Activated CD4-positive, alpha-beta T cell treated with anti-CD3 and anti-CD28 coated beads for 4 hours (primary cell): ENCODE measurements at regions not wholly inside any gene's neighbourhood (a gene's known extent, or its start where the extent isn't known, plus 50 kb on each side); places are given as distances from the start of the nearest gene placed in this dataset.
"Not testable (repeated sequence)": the region's sequence is repeated elsewhere in the genome, so short reads cannot be mapped to it uniquely, and the experiment has no call there.

Source experiments
- DNase-seq, 2 donors: peaks; one replicate each; pipeline ENCODE4 v3.0.0-alpha.2; 2020

DNA sequence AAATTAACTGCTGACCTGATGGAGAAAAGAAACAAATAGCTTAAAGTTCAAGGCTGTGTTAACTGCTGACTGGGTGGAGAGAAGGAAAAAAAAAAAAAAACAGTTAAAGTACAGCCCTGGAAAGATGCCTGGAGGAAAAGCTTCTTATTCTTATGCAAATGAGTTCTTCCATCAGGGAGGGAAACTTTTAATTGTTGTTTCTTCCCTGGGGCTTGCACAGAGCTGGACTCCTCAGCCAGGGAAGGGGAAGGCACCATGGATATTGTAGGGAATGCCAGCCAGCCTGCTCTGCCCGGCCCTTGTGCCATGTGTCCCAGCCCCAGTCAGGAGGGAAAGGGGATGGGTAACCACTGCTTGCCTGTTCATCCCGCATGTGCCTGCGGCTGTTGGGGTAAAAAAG lies 833.1 kb upstream of the CRIM1 start:
- DNase-seq = no peak

DNA sequence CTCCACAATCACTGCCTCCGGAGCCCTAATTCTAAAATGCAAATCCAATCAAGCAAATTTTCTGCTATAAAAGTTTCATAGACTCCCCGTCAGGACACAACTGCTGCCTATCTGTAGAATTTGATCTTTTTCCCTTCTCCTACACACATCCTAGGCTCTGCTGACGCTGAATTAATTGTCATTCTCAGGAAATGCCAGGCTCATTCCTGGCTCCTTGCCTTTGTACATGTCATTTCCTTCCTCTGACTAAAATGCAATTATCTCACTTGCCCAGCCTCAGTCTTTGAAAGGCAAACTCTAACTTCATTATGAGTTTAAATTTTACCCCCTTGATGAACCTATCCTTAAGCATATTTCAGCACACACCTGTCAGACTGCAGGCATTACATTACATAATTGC lies 844.9 kb upstream of the CRIM1 start:
- DNase-seq = no peak

DNA sequence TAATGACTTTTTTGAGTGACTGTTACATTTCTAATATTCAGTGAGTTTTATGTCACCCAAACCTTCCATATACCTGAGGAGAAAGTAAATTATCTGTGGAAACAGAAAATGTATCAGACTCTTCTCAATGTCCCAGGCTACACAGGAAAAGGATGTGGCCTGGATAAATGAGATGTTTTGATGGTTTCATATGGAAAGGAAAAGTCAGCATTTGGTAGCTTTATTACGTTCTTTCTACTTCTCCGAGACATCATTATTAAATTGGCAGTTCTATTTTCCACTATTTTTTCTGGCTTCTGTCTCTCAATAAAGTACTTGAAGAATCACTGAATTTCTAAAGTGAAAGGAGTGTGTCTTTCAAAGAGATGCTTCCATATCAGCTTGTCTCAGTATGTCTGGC lies 847.0 kb upstream of the CRIM1 start:
- no peak for DNase-seq

DNA sequence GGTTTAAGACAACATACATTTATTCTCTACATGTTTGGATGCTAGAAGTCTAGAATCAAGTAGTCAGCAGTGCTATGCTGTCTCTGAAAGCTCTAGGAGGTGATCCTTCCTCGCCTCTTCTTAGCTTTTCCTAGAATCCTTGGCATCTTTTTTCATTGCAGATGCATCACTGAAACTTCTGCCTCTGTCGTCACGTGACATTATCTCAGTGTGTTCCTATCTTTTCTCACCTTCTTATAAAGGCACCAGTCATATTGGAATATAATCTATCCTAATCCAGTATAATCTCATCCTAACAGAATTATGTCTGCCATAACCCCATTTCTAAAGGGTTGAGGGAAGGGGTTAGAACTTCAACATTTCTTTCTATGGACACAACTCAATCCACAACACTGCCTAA lies 851.2 kb upstream of the CRIM1 start:
- DNase-seq = no peak

DNA sequence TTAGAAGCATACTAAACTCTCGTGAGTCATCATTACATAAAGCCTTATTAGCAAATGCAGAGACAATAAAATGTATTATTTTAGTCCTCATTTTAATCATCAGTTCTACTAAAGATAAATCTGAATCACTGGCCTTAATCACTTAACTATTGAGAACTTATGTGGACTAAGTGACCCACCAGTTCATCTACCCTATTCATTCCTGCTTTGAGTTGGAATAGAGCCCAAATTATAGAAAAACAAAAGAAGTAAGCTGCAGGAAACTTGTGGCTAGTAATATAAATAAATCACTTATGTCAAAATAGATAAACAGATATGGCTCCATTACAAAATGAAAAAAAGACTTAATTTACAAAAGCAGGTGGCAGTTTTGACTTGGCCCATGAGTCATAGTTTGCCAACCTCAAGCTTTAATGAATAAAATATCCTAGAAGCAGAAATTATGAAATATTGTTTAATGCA lies 851.8 kb upstream of the CRIM1 start:
- no peak for DNase-seq

DNA sequence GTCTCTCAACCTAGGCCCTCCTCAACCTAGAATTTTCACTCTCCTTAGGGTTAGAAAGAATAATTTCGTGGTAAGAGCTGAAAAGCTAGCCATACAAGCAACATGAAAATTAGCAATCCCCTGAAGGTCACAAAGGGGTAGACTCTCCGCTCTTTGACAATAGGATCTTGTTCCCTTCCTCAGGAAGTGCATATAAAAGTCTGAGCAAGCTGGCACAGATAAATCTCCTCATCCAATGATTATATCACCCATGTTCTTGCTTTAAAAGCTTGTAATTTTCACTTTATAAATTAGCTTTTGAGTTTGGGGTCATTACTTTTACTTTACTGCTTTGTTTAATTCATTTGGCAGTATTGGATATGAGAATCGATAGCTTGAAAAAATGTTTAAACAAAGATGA lies 852.3 kb upstream of the CRIM1 start:
- no peak for DNase-seq

DNA sequence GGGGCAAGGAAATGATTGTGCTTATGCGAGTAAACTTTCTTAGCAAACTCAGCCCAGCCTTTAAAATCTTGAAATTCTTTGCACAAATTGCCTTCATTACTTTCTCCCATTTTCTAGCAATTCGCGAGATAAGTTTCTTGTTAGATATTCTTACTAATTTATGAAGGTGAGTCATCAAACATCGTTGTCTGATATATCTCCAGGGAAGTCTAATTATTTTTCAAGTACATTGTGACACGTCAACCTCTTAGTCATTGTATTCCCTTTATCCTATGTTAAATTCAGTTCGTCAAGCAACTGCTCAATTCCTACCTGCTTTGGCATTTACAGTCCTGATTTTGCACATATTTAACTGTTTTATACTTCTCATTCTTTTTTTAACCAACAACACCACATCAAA lies 854.5 kb upstream of the CRIM1 start:
- DNase-seq = no peak

DNA sequence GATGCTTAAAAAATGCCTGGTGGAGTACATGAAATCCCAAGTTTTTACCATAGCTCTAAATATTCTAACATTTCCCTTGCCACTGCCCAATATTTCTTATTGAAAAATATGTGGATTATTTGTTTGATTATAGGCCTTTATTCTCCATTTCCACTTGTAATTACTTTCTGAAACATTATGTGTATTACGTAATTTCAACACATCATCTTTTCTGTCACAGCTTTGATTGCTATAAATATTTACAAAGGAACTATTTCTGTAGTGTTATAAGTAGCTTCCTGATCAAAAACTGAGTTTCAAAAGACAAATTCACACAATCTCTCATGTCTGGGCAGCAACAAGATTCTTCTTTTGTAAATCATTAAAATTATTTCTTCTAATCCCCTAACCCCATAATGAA lies 859.6 kb upstream of the CRIM1 start:
- no peak for DNase-seq

DNA sequence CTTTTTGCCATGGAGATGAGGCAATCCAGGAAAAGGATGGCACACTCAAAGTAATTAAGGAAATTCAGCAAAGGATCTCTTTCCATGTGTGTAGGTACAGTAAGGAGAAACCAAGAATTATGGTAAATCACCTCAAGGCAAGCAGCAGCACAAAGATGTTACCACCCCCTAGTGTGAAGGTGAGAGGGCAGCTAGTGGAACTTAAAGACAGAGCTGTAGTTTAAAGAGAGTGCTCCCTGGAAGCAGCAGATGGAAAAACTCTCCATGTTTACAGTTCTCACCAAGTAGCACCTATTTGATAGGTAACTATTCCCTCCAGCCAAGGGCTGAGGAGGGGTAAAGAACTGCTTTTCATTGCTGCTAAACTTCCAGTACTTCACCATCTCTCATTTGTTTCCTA lies 860.4 kb upstream of the CRIM1 start:
- no peak for DNase-seq

DNA sequence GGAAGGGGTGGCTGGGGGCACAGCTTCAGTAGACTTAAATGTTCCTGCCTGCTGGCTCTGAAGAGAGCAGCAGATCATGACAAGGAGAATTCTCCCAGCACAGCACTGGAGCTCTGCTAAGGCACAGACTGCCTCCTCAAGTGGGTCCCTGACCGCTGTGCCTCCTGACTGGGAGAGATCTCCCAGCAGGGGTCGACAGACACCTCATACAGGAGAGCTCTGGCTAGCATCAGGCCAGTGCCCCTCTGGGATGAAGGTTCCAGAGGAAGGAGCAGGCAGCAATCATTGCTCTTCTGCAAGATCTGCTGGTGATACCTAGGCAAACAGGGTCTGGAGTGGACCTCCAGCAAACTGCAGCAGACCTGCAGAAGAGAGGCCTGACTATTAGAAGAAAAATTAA lies 877.5 kb upstream of the CRIM1 start:
- DNase-seq = not testable (repeated sequence)

DNA sequence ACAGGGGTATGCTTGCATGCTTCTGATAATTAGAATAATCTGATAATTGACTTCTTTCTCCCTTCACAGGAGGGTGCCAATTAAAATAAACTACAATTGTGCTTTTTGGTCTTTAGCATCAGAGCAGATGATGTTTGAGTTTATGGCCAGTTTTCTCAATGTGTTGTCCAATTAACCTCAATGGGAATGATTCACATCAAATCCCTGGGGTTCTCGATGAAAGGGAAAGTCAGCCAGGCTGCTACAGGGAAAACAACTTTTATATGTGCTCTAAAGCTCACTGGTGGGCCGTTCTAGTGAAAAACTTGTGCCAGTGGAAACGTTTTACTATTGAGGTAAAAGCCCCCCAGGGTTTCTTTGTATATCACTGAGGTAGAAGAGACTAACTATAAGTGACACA lies 887.3 kb upstream of the CRIM1 start:
- DNase-seq = no peak

DNA sequence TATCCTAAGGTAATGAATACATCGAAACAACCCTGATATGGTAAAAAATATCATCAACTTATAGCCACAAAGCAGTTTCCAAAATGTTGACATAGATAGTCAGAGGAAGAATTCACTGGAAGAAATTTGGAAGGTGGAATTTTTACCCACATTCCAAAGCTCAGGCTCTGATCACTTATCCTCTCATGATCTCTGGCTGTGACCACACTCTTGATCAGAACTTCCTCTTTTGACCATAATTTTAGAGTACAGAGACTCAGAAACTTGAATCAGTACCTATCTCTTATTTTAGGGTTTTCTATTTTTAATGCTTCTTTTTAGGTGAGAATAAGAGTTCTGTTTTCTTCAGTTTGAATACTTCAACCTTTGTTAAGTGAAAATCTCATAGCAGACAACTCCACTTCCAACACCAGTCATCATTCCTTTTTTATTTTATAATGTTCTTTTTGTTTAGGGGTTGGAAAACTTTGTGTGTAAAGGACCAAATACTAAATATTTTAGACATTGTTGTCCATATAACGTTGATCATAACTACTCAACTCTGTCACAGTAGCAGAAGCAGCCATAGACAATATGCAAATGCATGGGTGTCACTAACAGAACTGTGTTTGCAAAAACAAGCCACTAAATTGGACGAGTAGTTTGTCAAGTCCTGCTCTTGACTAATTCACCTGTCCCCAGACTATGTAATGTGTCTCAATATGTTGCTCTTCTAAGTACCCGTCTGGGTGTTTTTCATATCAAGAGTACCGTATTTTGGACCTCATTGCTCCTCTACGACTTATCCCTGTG lies 891.6 kb upstream of the CRIM1 start:
- DNase-seq = no peak

DNA sequence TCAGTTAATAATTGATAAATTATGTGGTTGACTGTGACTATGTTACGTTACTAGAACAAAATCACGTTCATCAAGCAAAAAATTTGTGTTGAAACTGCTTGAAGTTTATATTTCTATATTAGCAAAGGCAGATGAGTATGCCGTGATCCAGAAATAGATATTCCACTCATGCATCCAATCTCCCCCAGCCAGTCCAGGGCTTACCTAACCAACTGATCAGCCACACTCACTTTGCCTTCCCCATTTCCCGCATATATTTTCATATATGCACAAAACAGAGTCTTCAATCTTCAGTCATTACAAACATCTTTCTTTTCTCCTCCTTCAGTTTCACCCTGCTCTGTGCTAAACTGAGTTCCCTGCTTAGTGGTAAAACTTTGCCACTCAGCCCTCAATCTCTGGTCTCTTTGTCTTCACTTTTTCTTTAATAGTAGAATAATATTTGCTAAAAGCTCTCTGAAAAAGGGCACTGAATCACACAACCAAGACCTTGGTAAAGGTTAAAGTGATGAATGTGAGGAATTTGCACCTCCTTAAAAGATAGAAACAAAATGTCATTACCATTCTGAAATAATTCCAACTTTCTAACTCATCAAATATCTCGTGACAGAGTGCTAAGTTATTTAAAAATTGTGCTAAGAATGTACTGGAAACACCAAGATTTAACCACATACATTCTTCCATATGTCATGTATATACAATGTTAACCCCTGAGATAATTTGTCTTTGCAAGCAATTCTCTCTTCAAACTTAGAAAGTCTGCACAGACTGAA lies 893.2 kb upstream of the CRIM1 start:
- no peak for DNase-seq

DNA sequence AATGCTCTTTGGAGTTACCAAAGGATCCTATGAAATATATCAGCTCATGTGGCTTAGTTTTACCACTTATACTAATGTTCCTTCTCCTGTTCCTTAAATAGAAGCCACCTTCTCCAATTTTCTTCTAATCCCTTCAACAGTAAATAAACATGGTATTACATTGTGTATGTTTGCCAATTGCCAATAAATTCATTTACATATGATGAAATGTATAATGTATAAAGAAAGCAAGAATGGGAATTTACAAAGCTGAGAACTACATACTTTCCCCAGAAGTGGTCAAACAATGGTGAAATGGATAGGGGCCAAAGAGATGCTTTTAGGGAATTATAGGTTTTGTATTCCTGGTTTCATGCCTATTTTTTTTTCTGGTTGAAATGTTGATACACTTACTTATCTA lies 894.2 kb upstream of the CRIM1 start:
- no peak for DNase-seq

DNA sequence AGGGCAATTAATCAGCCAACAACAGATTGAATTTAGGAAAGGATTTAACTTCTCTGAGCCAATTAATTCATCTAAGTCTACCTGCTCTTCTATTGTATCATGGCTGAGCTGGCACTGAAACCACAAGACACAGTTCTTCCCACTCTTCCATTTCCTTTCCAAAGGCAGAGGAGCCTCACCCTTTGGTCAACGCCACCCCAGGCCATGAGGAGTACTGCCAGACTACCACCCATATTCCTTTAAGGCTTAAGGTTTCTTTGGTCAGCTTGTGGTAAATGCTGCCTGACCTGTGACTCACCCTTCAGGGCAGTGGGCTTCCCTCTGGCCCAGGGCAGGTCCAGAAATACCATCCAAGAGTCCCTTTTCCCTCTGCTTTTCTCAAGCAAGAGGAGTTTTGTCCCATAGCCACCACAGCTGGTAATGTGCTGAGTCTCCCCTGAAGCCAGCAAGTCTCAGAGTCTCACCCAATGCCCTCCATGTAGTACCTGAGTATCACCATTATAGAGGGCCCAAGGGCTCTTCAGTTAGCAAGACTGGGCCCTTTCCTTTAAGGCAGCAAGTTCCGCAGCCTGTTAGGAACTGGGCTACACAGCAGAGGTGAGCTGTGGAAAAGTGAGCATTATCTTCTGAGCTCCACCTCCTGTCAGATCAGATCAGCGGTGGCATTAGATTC lies 900.5 kb upstream of the CRIM1 start:
- DNase-seq = no peak

DNA sequence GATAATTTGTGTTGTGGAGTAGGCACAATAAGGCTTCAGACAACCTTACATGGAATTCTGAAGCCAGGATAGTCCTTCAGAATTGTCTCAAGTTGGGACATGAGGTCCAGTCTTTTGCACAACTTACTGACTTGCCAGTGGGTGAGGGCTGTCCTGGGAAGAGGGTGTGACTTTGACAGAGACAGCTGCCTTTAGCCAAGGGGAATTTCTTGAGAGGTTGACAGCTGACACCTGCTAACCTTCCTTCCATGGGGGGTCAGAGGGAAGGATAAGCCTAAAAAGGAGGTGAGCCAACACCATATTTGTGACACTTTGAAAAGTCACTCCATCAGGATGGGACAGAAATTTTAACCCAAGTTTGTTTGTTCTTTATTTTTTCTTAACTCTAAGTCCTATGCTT lies 907.8 kb upstream of the CRIM1 start:
- DNase-seq = no peak

DNA sequence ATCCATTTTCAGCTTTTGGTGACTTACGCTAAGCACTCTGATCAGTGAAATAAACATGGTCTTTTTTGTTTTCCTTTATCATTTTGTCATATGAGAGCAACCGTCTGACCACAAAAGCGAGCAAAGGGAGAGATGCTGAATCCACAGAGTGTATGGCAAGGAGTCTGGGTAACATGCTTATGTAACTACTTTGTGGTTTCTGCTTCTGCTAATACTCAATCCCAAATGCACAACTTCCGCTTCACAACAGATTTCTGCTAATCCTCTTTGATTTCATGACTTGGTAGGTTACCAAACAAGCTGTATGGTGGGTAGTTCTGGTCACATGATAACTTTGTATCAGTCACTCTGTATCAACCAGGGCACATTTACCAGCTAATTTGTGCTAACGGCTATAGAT lies 908.4 kb upstream of the CRIM1 start:
- no peak for DNase-seq

DNA sequence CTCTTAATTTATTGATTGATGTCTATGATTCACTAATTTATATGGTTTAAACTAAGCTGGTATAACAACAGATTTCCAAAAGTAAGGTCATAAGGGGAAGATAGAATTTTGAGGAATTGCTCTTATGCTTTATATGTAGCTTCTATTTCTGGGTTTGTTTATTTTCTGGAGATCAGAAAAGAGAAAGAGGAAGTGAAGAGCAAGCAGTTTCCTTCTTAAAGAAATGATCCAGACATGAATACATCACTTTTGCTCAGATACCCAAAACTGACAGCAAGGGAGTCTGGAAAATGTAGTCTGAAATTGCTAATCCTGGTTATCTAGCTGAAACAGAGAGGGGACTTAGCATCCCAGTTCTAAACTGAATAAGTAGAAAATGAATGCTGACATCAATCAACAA lies 912.5 kb upstream of the CRIM1 start:
- DNase-seq = no peak

DNA sequence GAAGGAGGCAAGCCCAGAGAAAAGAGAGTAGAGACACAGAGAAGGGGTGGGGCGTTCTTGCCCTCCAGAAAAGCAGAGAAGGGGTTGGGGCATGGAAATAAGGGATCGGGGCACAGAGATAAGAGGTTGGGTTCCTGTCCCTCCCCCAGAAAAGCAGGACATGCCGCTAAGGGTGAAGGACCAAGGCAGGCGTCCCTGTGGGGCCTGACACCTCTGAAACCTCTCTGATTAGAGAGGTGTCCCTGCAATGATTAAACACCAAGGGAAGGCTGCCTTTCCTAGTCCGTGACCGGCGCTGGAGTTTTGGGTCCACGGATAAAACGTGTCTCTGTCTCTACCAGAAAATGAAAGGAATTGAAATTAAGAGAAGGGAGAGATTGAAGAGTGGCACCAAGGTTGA lies 914.0 kb upstream of the CRIM1 start:
- DNase-seq = not testable (repeated sequence)

DNA sequence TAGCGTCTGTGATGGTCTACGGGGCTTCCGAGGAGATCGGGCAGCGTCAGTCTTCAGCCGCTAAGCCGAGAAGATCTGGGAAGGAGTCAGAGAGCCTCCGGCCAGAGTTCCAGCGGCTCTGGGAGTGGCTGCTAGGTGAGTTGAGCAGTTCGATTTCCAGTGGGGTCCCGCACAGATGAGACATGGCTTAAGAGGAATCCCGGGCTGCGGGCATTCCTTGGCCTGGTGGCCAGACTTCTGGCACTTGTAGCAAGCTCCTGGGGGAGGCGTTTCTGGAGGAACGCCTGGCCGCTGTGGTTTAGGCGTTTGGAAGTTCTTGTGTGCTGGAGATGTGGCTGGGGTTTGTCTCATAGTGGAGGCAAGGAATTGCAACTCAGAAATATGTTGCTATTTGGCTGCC lies 915.3 kb upstream of the CRIM1 start:
- not testable (repeated sequence) for DNase-seq

DNA sequence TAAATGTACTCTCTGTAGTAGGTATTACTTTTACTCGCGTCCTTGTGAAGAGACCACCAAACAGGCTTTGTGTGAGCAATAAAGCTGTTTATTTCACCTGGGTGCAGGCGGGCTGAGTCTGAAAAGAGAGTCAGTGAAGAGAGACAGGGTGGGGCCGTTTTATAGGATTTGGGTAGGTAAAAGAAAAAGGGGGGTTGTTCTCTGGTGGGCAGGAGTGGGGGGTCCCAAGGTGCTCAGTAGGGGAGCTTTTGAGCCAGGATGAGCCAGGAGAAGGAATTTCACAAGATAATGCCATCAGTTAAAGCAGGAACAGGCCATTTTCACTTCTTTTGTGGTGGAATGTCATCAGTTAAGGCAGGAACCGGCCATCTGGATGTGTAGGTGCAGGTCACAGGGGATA lies 918.7 kb upstream of the CRIM1 start:
- DNase-seq = not testable (repeated sequence)

DNA sequence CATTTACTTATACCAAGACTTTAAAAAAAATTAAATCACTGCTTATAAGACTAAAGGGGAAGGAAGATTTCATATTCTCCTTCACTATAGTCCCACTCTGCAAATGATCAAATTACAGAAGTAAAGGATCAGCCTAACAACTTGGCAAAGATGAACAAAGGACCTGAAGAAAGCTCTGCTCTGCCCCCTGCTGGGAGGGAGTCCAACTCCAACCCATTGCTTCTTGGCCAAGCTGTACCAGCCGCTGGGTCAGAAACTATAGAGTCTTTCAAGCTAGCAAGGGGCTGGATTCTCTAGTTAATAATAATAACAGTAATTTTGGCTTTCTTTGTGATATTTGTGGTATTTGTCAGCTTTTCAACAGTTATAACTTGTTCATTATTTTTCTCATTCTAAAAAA lies 927.0 kb upstream of the CRIM1 start:
- DNase-seq = no peak

DNA sequence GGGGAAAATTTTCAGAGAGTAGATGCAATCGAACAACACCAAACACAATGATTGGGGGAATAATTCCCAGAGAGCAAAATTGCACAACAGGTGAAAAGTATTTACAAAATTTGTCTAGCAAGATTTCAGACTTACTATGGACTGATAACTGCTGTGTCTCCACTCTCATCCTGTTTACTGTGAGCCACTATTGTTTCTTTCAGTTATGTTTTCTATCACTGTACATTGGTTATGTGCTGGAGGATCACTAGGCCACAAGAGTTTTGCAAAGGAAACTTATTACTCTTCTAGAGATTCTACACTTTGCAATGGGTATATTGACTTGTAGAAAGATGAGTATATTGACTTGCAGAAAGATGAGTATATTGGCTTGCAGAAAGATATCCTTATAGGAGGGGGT lies 934.1 kb upstream of the CRIM1 start:
- no peak for DNase-seq

DNA sequence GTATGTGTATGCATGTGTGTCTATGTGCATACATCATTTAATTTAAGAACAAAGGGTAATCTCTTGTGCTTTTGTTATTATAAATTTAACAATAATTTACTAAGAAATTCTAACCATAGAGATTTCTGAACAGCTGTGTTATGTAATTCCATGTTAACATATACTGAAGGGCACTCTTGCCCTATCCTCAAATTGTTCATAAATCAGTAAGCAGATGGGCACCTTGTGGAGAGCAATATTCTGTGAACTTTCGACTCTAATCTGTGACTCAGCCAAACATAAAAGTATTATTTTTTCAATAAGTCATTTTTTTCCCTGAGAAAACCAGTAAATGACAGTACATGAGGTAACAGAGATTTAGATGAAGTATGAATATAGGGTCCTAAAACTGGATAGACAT lies 938.3 kb upstream of the CRIM1 start:
- DNase-seq = no peak
